ENCODE measurements at regions not wholly inside any gene's neighbourhood (a gene's known extent, or its start where the extent isn't known, plus 50 kb on each side); places are given as distances from the start of the nearest gene placed in this dataset.
"Not testable (repeated sequence)": the region's sequence is repeated elsewhere in the genome, so short reads cannot be mapped to it uniquely, and the experiment has no call there.

GRCh38 chr13:111573801-111574200 lies 253.4 kb downstream of the TEX29 start:
- no peaks in the 10 kb centered on the region for H3K36me3 ChIP-seq
- peaks cover 25% of the 10 kb centered on the region for H3K27me3 ChIP-seq (replicated peaks)
- H3K27ac ChIP-seq, result no peak overlapping the region
- no peaks in the 10 kb centered on the region for H3K4me1 ChIP-seq (replicated peaks)
- DNase-seq (ENCODE audit: low read depth in 1 of 2, low spot score in 2 of 2), result no peak
- H3K9me3 ChIP-seq (replicated peaks), result peaks cover 31% of the 10 kb centered on the region
- H3K4me3 ChIP-seq, result no peak overlapping the region

DNA sequence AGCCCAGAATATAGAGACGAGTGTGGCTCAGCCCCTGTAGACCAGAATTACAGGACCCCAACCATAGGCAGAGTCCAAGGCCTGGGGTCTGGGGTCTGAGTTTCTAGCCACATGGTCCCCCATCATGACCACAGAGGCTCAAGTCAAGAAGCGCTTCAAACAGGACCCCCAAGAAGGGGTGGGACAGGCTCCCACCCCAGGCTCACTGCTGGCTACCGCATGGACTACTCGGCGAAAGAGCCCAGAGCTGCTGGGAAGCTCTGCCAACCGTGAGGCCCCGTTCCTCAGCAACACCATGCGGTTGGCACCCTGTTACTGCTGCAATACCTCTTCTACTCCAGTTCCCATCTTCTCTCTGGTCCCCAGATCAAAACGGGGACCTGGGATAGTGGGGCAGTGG lies 254.8 kb downstream of the TEX29 start:
- H3K27me3 ChIP-seq (replicated peaks), result peaks cover 25% of the 10 kb centered on the region
- no peaks in the 10 kb centered on the region for H3K4me1 ChIP-seq (replicated peaks)
- DNase-seq (ENCODE audit: low read depth in 1 of 2, low spot score in 2 of 2), result no peak
- no peak overlapping the region for H3K27ac ChIP-seq
- peaks cover 32% of the 10 kb centered on the region for H3K9me3 ChIP-seq (replicated peaks)
- no peak overlapping the region for H3K4me3 ChIP-seq
- no peaks in the 10 kb centered on the region for H3K36me3 ChIP-seq

DNA sequence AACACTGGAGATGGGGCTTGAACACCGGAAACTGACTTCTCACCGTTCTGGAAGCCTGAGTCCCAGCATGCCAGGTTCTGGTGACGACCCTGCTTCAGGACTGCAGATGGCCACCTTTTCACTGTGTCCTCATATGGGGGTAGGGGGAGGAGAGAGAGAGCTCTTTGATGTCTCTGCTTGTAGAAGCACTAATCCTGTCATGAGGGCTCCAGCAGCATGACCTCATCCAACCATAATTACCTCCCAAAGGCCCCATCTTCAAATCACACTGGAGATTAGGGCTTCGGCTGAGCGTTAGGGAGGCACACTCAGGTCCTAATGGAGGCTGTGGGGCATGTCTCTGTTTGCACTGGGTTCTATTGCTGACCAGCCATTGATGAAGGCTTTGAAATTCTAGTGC lies 255.3 kb downstream of the TEX29 start:
- peaks cover 32% of the 10 kb centered on the region for H3K9me3 ChIP-seq (replicated peaks)
- H3K27me3 ChIP-seq (replicated peaks), result peaks cover 25% of the 10 kb centered on the region
- H3K4me3 ChIP-seq, result no peak overlapping the region
- no peak overlapping the region for H3K27ac ChIP-seq
- no peaks in the 10 kb centered on the region for H3K36me3 ChIP-seq
- no peak for DNase-seq (ENCODE audit: low read depth in 1 of 2, low spot score in 2 of 2)
- no peaks in the 10 kb centered on the region for H3K4me1 ChIP-seq (replicated peaks)

DNA sequence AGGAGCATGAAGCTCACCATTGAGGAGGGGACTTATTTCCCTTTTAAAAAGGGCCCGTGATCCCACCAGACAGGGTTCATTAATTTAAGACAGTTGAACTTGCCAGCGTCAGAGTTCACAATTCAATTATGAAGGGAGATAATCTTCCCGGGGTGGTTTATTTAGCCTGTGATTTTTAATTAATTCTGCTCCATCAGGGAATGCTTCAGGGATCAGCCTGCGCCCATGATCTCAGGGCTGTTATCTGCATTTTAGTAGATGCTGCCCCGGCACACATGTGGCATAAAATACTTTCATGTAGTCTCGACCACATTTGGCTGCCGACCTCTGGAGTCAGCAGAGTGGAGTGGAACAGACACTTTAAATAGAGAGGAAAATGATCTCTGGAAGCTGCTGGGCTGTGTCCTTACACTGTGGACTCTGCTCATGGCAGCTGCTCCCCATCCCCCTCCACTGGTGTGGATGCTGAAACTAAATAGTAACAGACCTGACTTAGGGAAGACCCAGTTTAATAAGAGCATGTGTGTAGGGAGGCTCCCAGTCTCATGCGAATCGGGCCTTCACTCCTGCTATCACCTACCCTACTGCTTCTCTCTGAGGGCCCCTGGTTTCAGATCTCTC lies 256.9 kb downstream of the TEX29 start:
- Histone ChIP-seq H3K4me3 (no peak overlapping the region), H3K27me3 (replicated peaks) (peaks cover 30% of the 10 kb centered on the region), H3K36me3 (no peaks in the 10 kb centered on the region), H3K9me3 (replicated peaks) (peaks cover 32% of the 10 kb centered on the region), H3K27ac (no peak overlapping the region), H3K4me1 (replicated peaks) (no peaks in the 10 kb centered on the region)
- no peak for DNase-seq (ENCODE audit: low read depth in 1 of 2, low spot score in 2 of 2)

DNA sequence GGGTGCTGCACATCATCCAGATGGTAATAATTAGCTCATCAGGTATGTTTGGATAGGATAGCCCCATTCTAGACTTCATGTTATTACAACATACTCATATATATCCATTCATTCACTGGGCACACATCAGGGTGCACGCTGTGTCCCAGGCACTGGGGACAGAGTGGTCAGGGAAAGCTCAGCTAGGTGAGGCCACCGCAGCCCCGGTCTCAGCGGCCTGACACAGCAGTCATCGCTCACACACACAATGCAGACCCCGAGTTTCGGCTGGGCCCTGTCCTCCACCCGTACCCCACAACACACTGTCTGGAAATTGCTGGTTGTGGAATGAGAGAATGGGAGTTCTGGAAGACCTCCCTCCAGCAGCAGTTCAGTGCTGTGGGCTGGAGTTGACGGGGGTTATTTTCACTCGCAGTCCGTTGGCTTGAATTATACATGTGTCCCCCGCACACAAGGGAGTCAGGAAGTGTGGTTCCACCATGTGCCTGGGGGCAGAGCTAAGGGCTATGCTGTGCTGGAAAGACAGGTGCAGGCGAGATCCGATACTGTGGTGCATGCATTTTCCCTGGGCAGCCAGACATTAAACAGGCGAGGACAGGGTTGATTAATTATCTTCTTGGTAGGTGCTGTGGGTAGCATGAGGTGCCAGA lies 257.6 kb downstream of the TEX29 start:
- H3K9me3 ChIP-seq (replicated peaks), result peaks cover 30% of the 10 kb centered on the region
- no peaks in the 10 kb centered on the region for H3K36me3 ChIP-seq
- DNase-seq (ENCODE audit: low read depth in 1 of 2, low spot score in 2 of 2), result no peak
- no peaks in the 10 kb centered on the region for H3K4me1 ChIP-seq (replicated peaks)
- H3K27ac ChIP-seq, result no peak overlapping the region
- peaks cover 36% of the 10 kb centered on the region for H3K27me3 ChIP-seq (replicated peaks)
- no peak overlapping the region for H3K4me3 ChIP-seq

DNA sequence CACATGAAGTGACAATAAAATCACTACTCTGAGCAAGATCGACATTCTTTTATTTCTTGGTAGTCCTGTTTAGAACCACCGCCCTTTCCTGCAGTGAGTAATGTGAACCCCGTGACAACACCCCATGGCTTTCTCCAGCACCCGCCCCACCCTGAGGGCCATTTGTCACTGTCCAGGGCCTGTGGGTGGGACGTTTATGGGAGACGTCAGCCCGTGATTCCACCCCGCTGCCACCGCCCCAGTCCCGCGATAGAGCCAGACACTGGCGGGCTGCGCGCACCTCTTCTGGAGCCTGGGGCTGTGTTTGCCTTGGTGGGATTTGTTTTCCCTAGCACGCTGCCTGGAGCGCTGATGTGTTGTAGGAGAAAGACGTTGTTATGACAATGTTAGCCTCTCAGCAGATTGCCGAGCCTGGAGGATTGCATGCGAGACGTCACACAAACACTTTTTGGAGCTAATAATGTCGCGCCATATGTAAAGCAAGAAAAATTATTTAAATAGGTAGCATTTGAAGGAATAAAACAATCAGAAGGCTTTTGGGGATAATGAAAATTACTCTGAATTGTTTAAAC lies 263.7 kb downstream of the TEX29 start:
- Histone ChIP-seq H3K9me3 (replicated peaks) (peaks cover 4% of the 10 kb centered on the region), H3K4me1 (replicated peaks) (no peaks in the 10 kb centered on the region), H3K36me3 (no peaks in the 10 kb centered on the region), H3K27me3 (replicated peaks) (peaks cover 55% of the 10 kb centered on the region), H3K4me3 (no peak overlapping the region), H3K27ac (no peak overlapping the region)
- DNase-seq (ENCODE audit: low read depth in 1 of 2, low spot score in 2 of 2), result no peak

GRCh38 chr13:111584870-111585269 lies 264.4 kb downstream of the TEX29 start:
- H3K27ac ChIP-seq, result no peak overlapping the region

DNA sequence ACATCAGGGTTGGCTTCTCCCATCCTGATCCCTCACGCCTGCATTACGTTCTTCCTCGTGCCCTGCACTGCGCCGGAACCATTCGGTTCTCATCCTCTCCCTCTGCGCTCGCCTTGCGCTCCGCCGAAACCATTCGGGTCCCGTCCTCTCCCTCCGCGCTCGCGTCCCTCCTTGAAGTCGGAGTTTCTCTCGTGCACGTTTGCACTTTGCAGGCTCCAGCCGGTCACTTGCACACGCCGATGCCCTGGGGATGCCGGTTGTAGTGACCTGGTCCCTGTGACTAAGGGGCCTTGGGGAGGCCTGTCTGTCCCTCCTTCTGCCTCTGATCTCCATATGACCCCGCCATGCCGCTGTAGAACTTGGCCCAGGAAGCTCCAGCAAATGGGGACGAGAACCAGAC lies 265.8 kb downstream of the TEX29 start:
- H3K27ac ChIP-seq, result no peak overlapping the region
- H3K4me1 ChIP-seq (replicated peaks), result no peaks in the 10 kb centered on the region
- H3K9me3 ChIP-seq (replicated peaks), result no peaks in the 10 kb centered on the region
- no peak overlapping the region for H3K4me3 ChIP-seq
- peaks cover 55% of the 10 kb centered on the region for H3K27me3 ChIP-seq (replicated peaks)
- H3K36me3 ChIP-seq, result no peaks in the 10 kb centered on the region
- DNase-seq (ENCODE audit: low read depth in 1 of 2, low spot score in 2 of 2), result no peak

More at GRCh38 chr13:111584870-111585269, 264.4 kb downstream of the TEX29 start:
- H3K27me3 ChIP-seq (replicated peaks), result peaks cover 55% of the 10 kb centered on the region
- H3K36me3 ChIP-seq, result no peaks in the 10 kb centered on the region
- no peaks in the 10 kb centered on the region for H3K4me1 ChIP-seq (replicated peaks)
- H3K4me3 ChIP-seq, result no peak overlapping the region
- no peaks in the 10 kb centered on the region for H3K9me3 ChIP-seq (replicated peaks)
- DNase-seq (ENCODE audit: low read depth in 1 of 2, low spot score in 2 of 2), result no peak

DNA sequence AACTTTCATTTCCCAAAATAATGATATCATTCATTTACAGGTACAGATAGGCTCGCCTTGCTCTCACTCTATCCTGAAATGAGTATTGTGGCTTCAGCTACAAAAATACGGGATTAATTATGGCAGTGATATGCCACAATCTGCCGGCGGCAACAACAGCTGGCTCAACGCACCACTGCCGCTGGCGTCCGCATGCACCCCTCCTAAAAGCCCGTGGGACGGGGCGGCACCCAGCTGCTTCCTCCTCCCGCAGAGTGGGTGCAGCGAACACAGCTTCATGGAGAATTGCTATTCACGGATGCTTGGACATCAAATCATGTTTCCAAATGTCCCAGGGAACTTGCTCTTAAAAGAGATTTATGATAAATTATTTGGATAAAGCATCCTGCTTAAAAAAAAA lies 266.8 kb downstream of the TEX29 start:
- Histone ChIP-seq H3K9me3 (replicated peaks) (no peaks in the 10 kb centered on the region), H3K36me3 (no peaks in the 10 kb centered on the region), H3K4me3 (no peak overlapping the region), H3K27me3 (replicated peaks) (peaks cover 50% of the 10 kb centered on the region), H3K27ac (no peak overlapping the region), H3K4me1 (replicated peaks) (no peaks in the 10 kb centered on the region)
- DNase-seq (ENCODE audit: low read depth in 1 of 2, low spot score in 2 of 2), result no peak

GRCh38 chr13:111589321-111589720 lies 268.9 kb downstream of the TEX29 start:
- no peak for DNase-seq (ENCODE audit: low read depth in 1 of 2, low spot score in 2 of 2)
- H3K9me3 ChIP-seq (replicated peaks), result no peaks in the 10 kb centered on the region
- peaks cover 43% of the 10 kb centered on the region for H3K27me3 ChIP-seq (replicated peaks)
- H3K4me1 ChIP-seq (replicated peaks), result no peaks in the 10 kb centered on the region
- H3K27ac ChIP-seq, result no peak overlapping the region
- H3K36me3 ChIP-seq, result no peaks in the 10 kb centered on the region
- no peak overlapping the region for H3K4me3 ChIP-seq

DNA sequence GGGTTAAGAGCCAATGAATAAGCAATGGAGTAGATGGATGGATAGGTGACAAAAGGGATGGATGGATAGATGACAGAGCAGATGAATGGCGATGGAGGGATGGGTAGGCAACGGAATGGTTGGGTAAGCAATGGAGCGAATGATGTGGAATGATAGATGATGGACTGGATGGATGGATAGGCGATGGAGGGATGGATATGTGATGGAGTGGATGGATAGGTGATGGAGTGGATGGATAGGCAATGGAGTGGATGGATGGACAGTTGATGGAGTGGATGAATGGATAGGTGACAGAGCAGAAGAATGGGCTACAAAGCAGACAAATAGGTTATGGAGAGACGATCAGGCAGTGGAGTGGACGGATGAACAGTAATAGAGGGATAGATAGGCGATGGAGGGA lies 269.6 kb downstream of the TEX29 start:
- peak in 1 of 2 experiments; percentile 14 for DNase-seq (ENCODE audit: low read depth in 1 of 2, low spot score in 2 of 2)
- no peak overlapping the region for H3K27ac ChIP-seq
- H3K9me3 ChIP-seq (replicated peaks), result no peaks in the 10 kb centered on the region
- no peaks in the 10 kb centered on the region for H3K36me3 ChIP-seq
- no peak overlapping the region for H3K4me3 ChIP-seq
- no peaks in the 10 kb centered on the region for H3K4me1 ChIP-seq (replicated peaks)
- H3K27me3 ChIP-seq (replicated peaks), result peaks cover 36% of the 10 kb centered on the region

- Histone ChIP-seq H3K36me3 (no peaks in the 10 kb centered on the region), H3K27me3 (replicated peaks) (peaks cover 30% of the 10 kb centered on the region), H3K4me3 (no peak overlapping the region), H3K27ac (no peak overlapping the region), H3K4me1 (replicated peaks) (no peaks in the 10 kb centered on the region), H3K9me3 (replicated peaks) (no peaks in the 10 kb centered on the region)
- DNase-seq (ENCODE audit: low read depth in 1 of 2, low spot score in 2 of 2), result peak in 1 of 2 experiments; percentile 40
Observed at GRCh38 chr13:111590796-111591195, 270.4 kb downstream of the TEX29 start.

DNA sequence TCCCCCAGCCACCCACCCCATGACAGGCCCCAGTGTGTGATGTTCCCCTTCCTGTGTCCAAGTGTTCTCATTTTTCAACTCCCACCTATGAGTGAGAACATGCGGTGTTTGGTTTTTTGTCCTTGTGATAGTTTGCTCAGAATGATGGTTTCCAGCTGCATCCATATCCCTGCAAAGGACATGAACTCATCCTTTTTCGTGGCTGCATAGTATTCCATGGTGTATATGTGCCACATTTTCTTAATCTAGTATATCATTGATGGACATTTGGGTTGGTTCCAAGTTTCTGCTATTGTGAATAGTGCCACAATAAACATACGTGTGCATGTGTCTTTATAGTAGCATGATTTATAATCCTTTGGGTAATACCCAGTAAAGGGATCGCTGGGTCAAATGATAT lies 273.0 kb downstream of the TEX29 start:
- not testable (repeated sequence) for H3K9me3 ChIP-seq (replicated peaks); H3K4me3 ChIP-seq; H3K36me3 ChIP-seq; H3K27ac ChIP-seq; DNase-seq (ENCODE audit: low read depth in 1 of 2, low spot score in 2 of 2); H3K4me1 ChIP-seq (replicated peaks)
- peaks cover 31% of the 10 kb centered on the region for H3K27me3 ChIP-seq (replicated peaks)

- Histone ChIP-seq H3K27me3 (replicated peaks) (peaks cover 42% of the 10 kb centered on the region), H3K36me3 (no peaks in the 10 kb centered on the region), H3K4me1 (replicated peaks) (no peaks in the 10 kb centered on the region), H3K27ac (no peak overlapping the region), H3K9me3 (replicated peaks) (0 out of 2 replicates have a peak, but pooled peaks cover 4% of the 10 kb centered on the region), H3K4me3 (no peak overlapping the region)
- no peak for DNase-seq (ENCODE audit: low read depth in 1 of 2, low spot score in 2 of 2)
Observed at GRCh38 chr13:111594606-111595005, 274.2 kb downstream of the TEX29 start.
